GM19452 (cell line): ENCODE measurements at regions not wholly inside any gene's neighbourhood (a gene's known extent, or its start where the extent isn't known, plus 50 kb on each side); places are given as distances from the start of the nearest gene placed in this dataset.
"Not testable (repeated sequence)": the region's sequence is repeated elsewhere in the genome, so short reads cannot be mapped to it uniquely, and the experiment has no call there.

Experiments used
- ATAC-seq: cut with Tn5 transposase; IDR thresholded peaks from one replicate; pipeline ENCODE4 v1.9.1; 2021; ENCODE audit not compliant: unreplicated experiment

GRCh38 chr5:4581289-4581688 is 558.8 kb upstream of the ADAMTS16 start:
- no peak for ATAC-seq

- no peak for ATAC-seq
These were observed 555.1 kb upstream of the ADAMTS16 start for GRCh38 chr5:4584982-4585381.

- ATAC-seq, result no peak
These were observed 526.7 kb upstream of the ADAMTS16 start for GRCh38 chr5:4613440-4613839.

GRCh38 chr5:4614088-4614487 is 526.0 kb upstream of the ADAMTS16 start:
- ATAC-seq, result no peak

GRCh38 chr5:4615369-4615768 is 524.8 kb upstream of the ADAMTS16 start:
- not testable (repeated sequence) for ATAC-seq

GRCh38 chr5:4625206-4625896 is 514.8 kb upstream of the ADAMTS16 start:
- ATAC-seq, result no peak

- no peak for ATAC-seq
These were observed 513.0 kb upstream of the ADAMTS16 start for GRCh38 chr5:4627131-4627530.

GRCh38 chr5:4627929-4628328 is 512.2 kb upstream of the ADAMTS16 start:
- no peak for ATAC-seq

GRCh38 chr5:4628645-4629385 is 511.3 kb upstream of the ADAMTS16 start:
- no peak for ATAC-seq

GRCh38 chr5:4630031-4630430 is 510.1 kb upstream of the ADAMTS16 start:
- no peak for ATAC-seq

- ATAC-seq, result no peak
These were observed 505.8 kb upstream of the ADAMTS16 start for GRCh38 chr5:4634342-4634741.

- no peak for ATAC-seq
These were observed 503.8 kb upstream of the ADAMTS16 start for GRCh38 chr5:4636378-4636777.

GRCh38 chr5:4639946-4640345 is 500.2 kb upstream of the ADAMTS16 start:
- ATAC-seq, result no peak

- ATAC-seq, result no peak
These were observed 499.3 kb upstream of the ADAMTS16 start for GRCh38 chr5:4640795-4641194.

GRCh38 chr5:4642525-4642924 is 497.6 kb upstream of the ADAMTS16 start:
- ATAC-seq, result no peak

GRCh38 chr5:4643190-4643589 is 496.9 kb upstream of the ADAMTS16 start:
- no peak for ATAC-seq

GRCh38 chr5:4643960-4644359 is 496.2 kb upstream of the ADAMTS16 start:
- no peak for ATAC-seq

- no peak for ATAC-seq
These were observed 493.3 kb upstream of the ADAMTS16 start for GRCh38 chr5:4646715-4647375.

GRCh38 chr5:4647955-4648354 is 492.2 kb upstream of the ADAMTS16 start:
- no peak for ATAC-seq

GRCh38 chr5:4651806-4652565 is 488.1 kb upstream of the ADAMTS16 start:
- no peak for ATAC-seq

- ATAC-seq, result no peak
These were observed 486.7 kb upstream of the ADAMTS16 start for GRCh38 chr5:4653475-4653874.
